GM12875 (cell line): ENCODE measurements at regions not wholly inside any gene's neighbourhood (a gene's known extent, or its start where the extent isn't known, plus 50 kb on each side); places are given as distances from the start of the nearest gene placed in this dataset.

ENCODE experiments used
- H3K4me3 ChIP-seq: one replicate; pipeline ENCODE4 v1.5.1; 2011; ENCODE audit warnings: low read depth, low read length, control low read depth
- TF ChIP-seq, protein P1 (sequence below): IDR thresholded peaks from 2 replicates; pipeline ENCODE4 v1.5.1; 2011; ENCODE audit warnings: low read depth, mild to moderate bottlenecking, control low read depth, inconsistent platforms, low read length, moderate library complexity, borderline replicate concordance; ENCODE audit not compliant: insufficient read depth

DNA sequence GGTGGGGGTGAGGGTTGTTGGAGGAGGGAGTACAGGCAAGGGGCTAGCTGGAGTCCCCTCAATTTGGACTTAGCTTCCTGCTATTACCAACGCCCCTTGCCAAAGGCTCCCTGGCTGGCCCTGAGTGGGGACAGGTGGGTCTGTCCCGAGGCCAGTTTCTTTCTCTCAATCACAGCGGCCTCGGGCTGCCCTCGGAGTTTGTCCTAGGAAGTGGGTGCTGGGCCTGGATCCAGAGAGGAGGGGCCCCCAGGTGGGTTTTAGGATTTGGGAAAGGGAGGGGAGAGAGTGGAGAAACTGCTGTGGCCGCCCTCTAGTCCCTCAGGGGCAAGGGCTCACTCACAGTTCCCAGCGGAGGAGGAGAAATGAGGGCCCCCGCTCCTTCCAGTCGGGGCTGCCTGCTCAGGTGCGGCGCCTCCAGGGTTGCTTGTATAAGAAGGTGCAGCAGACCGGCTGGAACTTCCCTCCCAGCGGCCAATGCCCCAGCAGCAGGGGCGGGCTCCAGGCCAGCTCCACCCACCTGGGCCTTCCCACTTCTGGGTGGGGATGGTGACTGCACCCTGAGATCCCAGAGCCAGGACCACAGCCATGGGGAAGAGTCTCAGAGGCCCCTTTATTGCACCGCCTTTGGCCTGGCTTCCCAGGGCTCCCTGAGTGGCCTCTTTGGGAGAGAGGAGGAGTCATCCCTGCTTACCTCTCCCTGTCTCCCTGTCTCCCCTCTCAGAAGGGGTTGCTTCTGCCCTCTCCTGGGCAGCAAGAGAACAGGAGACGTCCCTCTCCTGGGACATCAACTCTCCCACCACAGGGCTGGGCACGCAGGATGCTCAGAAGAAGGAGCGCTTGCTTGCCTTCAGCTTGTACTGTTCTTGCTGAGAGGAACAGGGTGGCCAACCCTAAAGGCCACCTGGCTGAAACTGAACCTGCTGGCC lies 112.0 kb upstream of the SMURF2 start:
- TF ChIP-seq, protein P1, sequence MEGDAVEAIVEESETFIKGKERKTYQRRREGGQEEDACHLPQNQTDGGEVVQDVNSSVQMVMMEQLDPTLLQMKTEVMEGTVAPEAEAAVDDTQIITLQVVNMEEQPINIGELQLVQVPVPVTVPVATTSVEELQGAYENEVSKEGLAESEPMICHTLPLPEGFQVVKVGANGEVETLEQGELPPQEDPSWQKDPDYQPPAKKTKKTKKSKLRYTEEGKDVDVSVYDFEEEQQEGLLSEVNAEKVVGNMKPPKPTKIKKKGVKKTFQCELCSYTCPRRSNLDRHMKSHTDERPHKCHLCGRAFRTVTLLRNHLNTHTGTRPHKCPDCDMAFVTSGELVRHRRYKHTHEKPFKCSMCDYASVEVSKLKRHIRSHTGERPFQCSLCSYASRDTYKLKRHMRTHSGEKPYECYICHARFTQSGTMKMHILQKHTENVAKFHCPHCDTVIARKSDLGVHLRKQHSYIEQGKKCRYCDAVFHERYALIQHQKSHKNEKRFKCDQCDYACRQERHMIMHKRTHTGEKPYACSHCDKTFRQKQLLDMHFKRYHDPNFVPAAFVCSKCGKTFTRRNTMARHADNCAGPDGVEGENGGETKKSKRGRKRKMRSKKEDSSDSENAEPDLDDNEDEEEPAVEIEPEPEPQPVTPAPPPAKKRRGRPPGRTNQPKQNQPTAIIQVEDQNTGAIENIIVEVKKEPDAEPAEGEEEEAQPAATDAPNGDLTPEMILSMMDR: peak; percentile 54
- H3K4me3 ChIP-seq: no peak overlapping the region

DNA sequence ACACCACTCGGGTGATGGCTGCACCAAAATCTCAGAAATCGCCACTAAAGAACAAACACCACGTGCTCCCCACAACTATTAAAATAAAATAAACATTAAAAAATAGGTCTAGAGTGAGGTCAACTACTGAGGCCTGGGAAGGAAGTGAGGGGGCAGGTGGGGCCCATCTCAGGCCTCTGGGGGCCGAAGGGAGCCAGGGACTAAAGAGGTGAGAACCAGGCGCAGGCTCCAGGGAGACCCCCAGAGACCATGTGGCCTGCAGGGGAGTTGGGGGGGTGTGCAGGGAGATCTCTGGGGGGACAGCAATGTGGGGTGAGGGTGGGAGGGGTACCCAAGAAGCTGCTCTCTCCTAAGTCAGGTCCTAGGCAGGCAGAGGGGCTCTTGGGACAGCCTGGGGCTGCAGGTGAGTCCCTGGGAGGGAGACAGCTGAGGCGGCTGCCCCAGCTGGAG lies 111.3 kb upstream of the SMURF2 start:
- H3K4me3 ChIP-seq: no peak overlapping the region

GRCh38 chr17:64772845-64773299 lies 110.8 kb upstream of the SMURF2 start:
- no peak overlapping the region for H3K4me3 ChIP-seq
- TF ChIP-seq, protein P1: no peak

More for the DNA sequence above, 111.3 kb upstream of the SMURF2 start:
- TF ChIP-seq, protein P1: no peak

DNA sequence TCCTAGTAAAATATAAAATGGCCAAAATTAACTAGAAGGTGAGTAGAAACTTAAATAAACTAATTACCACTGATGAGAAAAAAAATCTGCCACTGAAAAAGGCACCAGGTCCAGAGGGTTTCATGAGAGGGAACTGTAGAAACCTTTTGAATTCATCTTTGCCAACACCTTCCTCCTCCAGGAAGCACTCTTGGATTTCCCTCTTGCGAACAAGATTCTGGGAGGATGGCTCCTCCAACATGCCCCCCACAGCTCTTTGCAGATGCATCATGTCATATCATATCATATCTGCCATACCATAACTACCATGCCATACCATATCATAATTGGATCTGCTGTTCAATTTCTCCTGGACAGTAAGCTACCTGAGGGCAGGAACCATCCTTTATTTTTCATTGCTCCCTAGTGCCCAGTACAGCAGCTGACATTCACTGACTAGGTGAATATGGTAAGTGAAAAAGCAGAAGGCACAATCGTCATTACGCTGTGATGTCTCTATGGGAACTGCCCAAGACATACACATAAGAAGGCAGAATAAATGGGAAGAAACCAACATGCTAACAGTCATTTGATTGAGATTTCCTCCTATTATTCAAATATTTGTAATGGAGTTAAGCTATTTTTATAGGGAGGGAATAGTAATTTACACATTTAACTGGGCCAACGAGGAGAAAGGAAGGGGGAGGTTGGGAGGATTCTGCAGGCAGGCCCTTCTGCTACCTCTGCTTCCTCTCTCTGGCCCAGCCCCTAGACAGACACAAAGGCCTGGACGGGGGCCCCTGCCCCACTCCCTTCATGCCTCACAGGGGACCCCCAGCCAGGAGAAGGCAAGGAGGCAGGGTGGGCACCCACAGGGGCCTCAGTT lies 110.1 kb upstream of the SMURF2 start:
- TF ChIP-seq, protein P1: no peak
- H3K4me3 ChIP-seq: no peak overlapping the region

- TF ChIP-seq, protein P1: no peak
These were observed 107.6 kb upstream of the SMURF2 start for GRCh38 chr17:64769712-64770111.

DNA sequence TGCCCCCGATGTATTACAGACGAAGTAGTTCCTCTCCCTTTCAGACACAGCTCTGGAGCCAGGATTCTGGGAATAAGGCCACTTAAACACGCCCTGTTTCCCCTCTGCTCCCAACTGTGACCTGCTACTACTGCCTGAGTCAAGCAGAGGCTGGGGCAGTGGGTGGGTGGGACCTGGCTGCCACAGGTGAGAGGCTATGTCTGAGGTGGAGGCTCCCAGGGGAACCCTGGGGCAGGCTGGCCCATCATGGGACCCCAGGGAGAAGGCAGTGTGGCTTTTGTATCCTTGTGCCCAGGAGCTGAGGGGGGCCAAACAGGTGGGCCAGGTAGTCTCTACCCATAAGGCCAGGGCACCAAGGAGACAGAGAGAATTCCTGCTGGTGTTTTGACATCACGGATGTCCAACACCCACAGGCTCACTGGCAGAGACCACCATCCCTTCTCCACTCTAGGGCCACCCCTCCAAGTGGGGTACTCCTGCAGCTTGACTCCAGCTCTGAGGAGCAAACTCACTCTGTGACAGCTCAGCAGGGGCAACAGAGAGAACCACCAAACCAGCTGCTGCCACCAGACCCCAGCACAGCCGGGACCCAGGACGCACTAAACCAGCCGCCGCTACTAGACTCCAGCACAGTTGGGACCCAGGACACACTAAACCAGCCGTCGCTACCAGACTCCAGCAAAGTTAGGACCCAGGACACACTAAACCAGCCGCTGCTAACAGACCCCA lies 105.3 kb upstream of the SMURF2 start:
- TF ChIP-seq, protein P1: no peak
- H3K4me3 ChIP-seq: no peak overlapping the region

More at GRCh38 chr17:64769712-64770111, 107.6 kb upstream of the SMURF2 start:
- H3K4me3 ChIP-seq: no peak overlapping the region
